GM18498 (cell line): ENCODE measurements at regions not wholly inside any gene's neighbourhood (a gene's known extent, or its start where the extent isn't known, plus 50 kb on each side); places are given as distances from the start of the nearest gene placed in this dataset.
"Not testable (repeated sequence)": the region's sequence is repeated elsewhere in the genome, so short reads cannot be mapped to it uniquely, and the experiment has no call there.

ENCODE experiments used
- ATAC-seq: cut with Tn5 transposase; IDR thresholded peaks from one replicate; pipeline ENCODE4 v1.9.1; 2021; ENCODE audit warnings: mild to moderate bottlenecking, moderate library complexity; ENCODE audit not compliant: unreplicated experiment

GRCh38 chr15:95119041-95119610, 887.8 kb downstream of the MCTP2 start:
- no peak for ATAC-seq

- ATAC-seq = no peak
Measured at GRCh38 chr15:95120595-95120994, 889.2 kb downstream of the MCTP2 start.

- no peak for ATAC-seq
Measured at GRCh38 chr15:95121191-95121590, 889.8 kb downstream of the MCTP2 start.

- no peak for ATAC-seq
Measured at GRCh38 chr15:95125803-95126202, 894.4 kb downstream of the MCTP2 start.

GRCh38 chr15:95127356-95127755, 896.0 kb downstream of the MCTP2 start:
- ATAC-seq = no peak

- no peak for ATAC-seq
Measured at GRCh38 chr15:95129574-95129973, 898.2 kb downstream of the MCTP2 start.

GRCh38 chr15:95131131-95131556, 899.8 kb downstream of the MCTP2 start:
- no peak for ATAC-seq

- ATAC-seq = no peak
Measured at GRCh38 chr15:95132774-95133173, 901.4 kb downstream of the MCTP2 start.

GRCh38 chr15:95134431-95135110, 903.2 kb downstream of the MCTP2 start:
- no peak for ATAC-seq

- ATAC-seq = no peak
Measured at GRCh38 chr15:95138604-95139270, 907.4 kb downstream of the MCTP2 start.

- ATAC-seq = no peak
Measured at GRCh38 chr15:95141486-95141885, 910.1 kb downstream of the MCTP2 start.

GRCh38 chr15:95142531-95142930, 911.2 kb downstream of the MCTP2 start:
- ATAC-seq = no peak

- ATAC-seq = no peak
Measured at GRCh38 chr15:95146481-95146880, 915.1 kb downstream of the MCTP2 start.

- ATAC-seq = no peak
Measured at GRCh38 chr15:95148183-95148582, 916.8 kb downstream of the MCTP2 start.

- ATAC-seq = no peak
Measured at GRCh38 chr15:95149036-95149435, 917.7 kb downstream of the MCTP2 start.

GRCh38 chr15:95149771-95150170, 918.4 kb downstream of the MCTP2 start:
- ATAC-seq = no peak

- ATAC-seq = no peak
Measured at GRCh38 chr15:95150466-95150865, 919.1 kb downstream of the MCTP2 start.

- ATAC-seq = no peak
Measured at GRCh38 chr15:95152741-95153140, 921.4 kb downstream of the MCTP2 start.

- not testable (repeated sequence) for ATAC-seq
Measured at GRCh38 chr15:95153201-95153600, 921.8 kb downstream of the MCTP2 start.

- no peak for ATAC-seq
Measured at GRCh38 chr15:95160316-95160715, 929.0 kb downstream of the MCTP2 start.

- ATAC-seq = no peak
Measured at GRCh38 chr15:95162069-95162468, 930.7 kb downstream of the MCTP2 start.

- no peak for ATAC-seq
Measured at GRCh38 chr15:95162531-95162930, 931.2 kb downstream of the MCTP2 start.
